Adrenal gland (tissue), 5 donors: ENCODE measurements at regions not wholly inside any gene's neighbourhood (a gene's known extent, or its start where the extent isn't known, plus 50 kb on each side); places are given as distances from the start of the nearest gene placed in this dataset.

Experiments used
- CTCF ChIP-seq, 6 experiments: fragments of 450-650 bp in 4 of 6; fragments of 200-600 bp in 2 of 6; sonication (generic) in 1 of 6; IDR thresholded peaks; 1 replicate in 5 of 6; 2 replicates in 1 of 6; pipeline versions ENCODE4 v1.5.1 to v1.8.0; 2016 to 2021; ENCODE audit warnings: antibody characterized with exemption in 6 of 6, mild to moderate bottlenecking in 2 of 6, moderate library complexity in 1 of 6
- POLR2A ChIP-seq, 2 donors: fragments of 450-650 bp; IDR thresholded peaks; one replicate each; pipeline ENCODE4 v1.6.1; 2017; ENCODE audit warnings: antibody characterized with exemption in 2 of 2, mild to moderate bottlenecking in 2 of 2, moderate library complexity in 1 of 2
- donor health status: DM: no; HTN: no; CAD: no.

GRCh38 chr7:88664630-88665233, 94.8 kb upstream of the ZNF804B start:
- no peak for TF ChIP-seq CTCF (IDR thresholded peaks at IDR 0.05)
- no peak for TF ChIP-seq POLR2A (IDR thresholded peaks at IDR 0.05)
